GM13976 (cell line): ENCODE measurements at regions not wholly inside any gene's neighbourhood (a gene's known extent, or its start where the extent isn't known, plus 50 kb on each side); places are given as distances from the start of the nearest gene placed in this dataset.
"Not testable (repeated sequence)": the region's sequence is repeated elsewhere in the genome, so short reads cannot be mapped to it uniquely, and the experiment has no call there.

Experiments
- DNase-seq: peaks from one replicate; pipeline ENCODE4 v3.0.0; 2012; ENCODE audit warnings: low spot score
- in situ Hi-C: fragments of 300-500 bp; cut with MboI; formaldehyde crosslinking; loops from one replicate; pipeline ENCODE4 v1.12.0; 2022; ENCODE audit warnings: low sequenced_read_pairs, mixed read lengths, inconsistent platforms; ENCODE audit not compliant: unreplicated experiment
- TF ChIP-seq, protein P1 (sequence below): IDR thresholded peaks from 2 replicates; pipeline ENCODE4 v1.5.1; 2012; ENCODE audit warnings: borderline replicate concordance, mild to moderate bottlenecking; ENCODE audit not compliant: insufficient read depth; ENCODE audit errors: extremely low read depth, missing control alignments, control extremely low read depth

DNA sequence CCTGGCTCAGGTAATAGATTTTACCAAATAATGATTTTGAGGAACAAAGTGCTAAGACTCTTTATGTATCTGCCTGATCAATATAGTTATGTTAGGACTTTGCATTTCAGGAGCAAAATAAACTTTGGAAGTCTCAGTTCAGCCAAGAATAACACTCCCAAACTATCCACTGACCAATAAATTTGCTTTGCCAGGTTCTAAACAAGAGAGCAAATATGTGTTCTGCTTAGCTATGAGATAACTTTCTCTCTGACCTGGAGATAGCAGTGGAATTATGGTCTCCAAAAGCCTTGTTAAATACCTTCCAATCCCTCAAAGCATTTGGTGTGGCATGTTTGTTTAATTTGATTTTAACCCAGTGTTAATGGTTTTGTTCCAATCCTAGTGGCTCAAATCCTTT, 1541.1 kb downstream of the FAM181B start:
- TF ChIP-seq, protein P1, sequence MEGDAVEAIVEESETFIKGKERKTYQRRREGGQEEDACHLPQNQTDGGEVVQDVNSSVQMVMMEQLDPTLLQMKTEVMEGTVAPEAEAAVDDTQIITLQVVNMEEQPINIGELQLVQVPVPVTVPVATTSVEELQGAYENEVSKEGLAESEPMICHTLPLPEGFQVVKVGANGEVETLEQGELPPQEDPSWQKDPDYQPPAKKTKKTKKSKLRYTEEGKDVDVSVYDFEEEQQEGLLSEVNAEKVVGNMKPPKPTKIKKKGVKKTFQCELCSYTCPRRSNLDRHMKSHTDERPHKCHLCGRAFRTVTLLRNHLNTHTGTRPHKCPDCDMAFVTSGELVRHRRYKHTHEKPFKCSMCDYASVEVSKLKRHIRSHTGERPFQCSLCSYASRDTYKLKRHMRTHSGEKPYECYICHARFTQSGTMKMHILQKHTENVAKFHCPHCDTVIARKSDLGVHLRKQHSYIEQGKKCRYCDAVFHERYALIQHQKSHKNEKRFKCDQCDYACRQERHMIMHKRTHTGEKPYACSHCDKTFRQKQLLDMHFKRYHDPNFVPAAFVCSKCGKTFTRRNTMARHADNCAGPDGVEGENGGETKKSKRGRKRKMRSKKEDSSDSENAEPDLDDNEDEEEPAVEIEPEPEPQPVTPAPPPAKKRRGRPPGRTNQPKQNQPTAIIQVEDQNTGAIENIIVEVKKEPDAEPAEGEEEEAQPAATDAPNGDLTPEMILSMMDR = no peak
- in situ Hi-C loops = no loop called here
- DNase-seq = no peak

DNA sequence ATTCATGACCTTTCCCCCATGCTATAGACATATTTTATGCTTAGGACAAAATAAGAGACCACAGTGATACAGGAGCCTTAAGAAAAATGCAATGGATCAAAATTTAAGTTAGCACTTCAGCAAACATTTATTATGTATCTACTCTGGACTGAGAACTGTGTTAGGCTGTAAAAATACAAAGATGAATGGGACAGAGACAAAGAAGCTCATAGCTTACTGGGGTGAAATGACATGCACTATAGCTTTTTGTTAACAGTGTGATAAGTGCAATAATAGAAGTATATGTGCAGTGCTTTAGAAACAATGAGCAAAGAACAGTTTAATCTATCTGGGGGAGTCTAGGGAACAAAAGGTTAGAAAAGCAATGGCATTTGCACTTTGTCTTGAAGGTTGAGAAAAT, 1543.1 kb downstream of the FAM181B start:
- TF ChIP-seq, protein P1 = no peak
- in situ Hi-C loops = no loop called here

DNA sequence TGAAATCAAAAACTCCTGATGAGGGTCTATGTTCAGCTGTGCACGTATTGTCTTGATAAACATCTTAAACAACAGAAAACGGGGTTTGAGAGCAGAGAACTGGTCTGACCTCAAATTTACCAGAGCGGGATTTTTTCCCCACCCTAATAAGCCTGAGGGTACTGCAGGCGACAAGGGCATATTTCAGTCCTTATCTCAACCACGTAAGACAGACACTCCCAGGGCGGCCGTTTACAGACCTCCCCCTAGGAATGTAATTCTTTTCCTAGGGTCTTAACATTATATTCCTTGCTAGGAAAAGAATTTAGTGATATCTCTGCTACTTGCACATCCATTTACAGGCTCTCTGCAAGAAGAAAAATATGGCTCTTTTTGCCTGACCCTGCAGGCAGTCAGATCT, 1546.6 kb downstream of the FAM181B start:
- DNase-seq, in situ Hi-C loops: not testable (repeated sequence)

More for the DNA sequence above, 1543.1 kb downstream of the FAM181B start:
- DNase-seq = no peak

DNA sequence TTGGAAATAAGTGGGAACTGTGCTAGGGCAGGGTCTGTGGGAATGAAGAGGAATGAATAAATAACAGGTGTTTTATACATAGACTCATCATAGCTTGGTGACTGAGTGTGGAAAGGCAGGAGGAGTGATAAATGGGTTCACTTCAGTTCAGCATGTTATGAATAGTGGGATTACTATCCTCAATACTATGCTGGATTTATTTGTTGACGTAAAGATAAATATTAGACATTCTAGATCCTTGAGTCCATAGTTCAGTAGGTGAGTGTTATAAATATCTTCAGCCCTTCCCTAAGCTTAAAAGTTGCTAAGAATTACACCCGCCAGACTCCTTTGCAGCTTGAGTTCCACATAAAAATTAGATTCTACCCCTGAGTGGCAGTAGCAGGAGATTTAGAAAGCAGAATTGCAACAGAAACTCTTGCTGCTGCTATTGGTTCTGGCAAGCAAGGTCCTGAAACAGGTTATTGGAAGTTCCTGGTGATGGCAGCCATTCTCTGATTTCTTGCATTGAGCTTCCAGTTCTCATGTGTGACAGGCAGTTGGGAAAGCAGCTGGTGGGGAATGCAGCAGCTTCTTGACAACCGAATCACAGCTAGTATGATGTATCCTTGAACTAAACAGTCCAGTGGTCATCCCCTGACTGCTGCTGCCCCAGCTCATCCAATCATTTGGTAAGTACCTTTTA, 1558.9 kb downstream of the FAM181B start:
- no peak for DNase-seq
- TF ChIP-seq, protein P1 = no peak
- in situ Hi-C loops = no loop called here

DNA sequence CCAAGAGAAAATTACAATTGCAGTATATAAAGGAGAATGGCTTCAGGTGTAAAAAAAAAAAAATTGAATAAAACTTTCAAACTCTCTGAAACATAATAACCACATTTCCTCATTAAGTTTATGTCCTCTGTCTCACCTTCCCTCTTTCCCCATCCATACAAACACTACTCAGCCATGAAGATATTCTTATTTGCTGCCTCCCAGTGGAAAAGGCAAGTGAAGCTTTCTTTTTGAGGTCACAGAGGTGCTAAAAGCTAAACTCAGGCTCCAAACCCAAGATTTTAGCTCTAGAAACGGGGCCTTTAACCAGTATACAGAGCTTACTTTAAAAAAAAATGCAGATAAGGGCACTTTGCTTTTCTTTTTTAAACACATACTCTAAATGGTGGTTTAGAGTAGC, 1568.5 kb downstream of the FAM181B start:
- in situ Hi-C loops = no loop called here
- DNase-seq = no peak
- TF ChIP-seq, protein P1 = no peak

DNA sequence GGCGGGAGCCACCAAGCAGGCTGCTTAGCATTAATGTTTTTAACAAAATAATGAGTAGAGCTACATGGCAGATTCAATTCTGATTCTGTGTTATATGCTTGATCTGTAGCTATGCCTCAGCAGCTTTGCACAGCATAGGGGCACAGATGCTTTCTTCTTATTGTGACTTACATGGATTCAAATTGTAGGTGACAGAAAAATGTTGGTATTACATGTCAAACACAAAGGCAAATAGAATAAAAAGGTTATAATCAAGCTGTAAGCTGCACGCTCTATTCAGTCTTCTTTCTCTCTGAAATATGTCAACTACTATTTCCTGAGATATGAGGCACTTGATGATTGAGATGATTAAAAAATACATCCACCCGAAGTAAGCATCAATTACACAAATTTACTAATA, 1573.8 kb downstream of the FAM181B start:
- DNase-seq = no peak
- TF ChIP-seq, protein P1 = no peak
- in situ Hi-C loops = no loop called here

DNA sequence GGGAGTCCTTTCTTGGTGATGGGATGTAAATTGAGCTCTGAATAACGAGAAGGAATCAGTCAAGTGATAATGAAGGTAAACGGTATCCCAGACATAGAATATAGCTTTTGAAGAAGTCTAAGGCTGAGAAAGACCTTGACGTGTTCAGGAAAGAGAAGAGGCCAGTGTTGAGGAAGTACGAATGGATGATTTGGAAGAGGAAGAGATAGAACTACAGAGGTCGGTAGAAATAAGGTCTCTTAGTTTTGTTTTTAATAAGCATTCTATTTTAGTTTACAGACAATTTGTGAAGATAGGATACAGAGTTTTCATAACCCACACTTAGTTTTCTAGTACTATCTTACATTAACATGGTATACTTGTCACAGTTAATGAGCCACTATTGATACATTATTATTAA, 1598.1 kb downstream of the FAM181B start:
- in situ Hi-C loops = no loop called here
- DNase-seq = no peak
- TF ChIP-seq, protein P1 = no peak
